ENCODE measurements at regions not wholly inside any gene's neighbourhood (a gene's known extent, or its start where the extent isn't known, plus 50 kb on each side); places are given as distances from the start of the nearest gene placed in this dataset.

DNA sequence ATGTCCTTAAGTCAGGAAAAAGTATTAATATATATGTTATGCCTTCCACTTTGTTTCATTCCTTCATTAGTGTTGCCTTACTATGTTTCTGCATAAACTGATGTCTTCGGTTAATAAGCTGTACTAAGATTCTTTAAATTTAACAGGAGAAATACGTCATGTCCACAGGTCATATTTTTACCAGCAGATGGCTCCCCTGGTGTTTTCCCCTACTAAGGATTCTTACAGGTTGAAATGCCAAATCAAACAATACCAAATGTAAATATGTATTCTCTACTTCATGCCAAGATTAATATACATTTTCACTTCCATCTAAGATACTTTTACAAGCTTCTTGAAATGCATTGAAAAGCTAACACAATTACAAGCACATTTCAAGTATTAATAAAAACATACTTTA is 1602.1 kb downstream of the SI start:
- TF ChIP-seq, protein P1, sequence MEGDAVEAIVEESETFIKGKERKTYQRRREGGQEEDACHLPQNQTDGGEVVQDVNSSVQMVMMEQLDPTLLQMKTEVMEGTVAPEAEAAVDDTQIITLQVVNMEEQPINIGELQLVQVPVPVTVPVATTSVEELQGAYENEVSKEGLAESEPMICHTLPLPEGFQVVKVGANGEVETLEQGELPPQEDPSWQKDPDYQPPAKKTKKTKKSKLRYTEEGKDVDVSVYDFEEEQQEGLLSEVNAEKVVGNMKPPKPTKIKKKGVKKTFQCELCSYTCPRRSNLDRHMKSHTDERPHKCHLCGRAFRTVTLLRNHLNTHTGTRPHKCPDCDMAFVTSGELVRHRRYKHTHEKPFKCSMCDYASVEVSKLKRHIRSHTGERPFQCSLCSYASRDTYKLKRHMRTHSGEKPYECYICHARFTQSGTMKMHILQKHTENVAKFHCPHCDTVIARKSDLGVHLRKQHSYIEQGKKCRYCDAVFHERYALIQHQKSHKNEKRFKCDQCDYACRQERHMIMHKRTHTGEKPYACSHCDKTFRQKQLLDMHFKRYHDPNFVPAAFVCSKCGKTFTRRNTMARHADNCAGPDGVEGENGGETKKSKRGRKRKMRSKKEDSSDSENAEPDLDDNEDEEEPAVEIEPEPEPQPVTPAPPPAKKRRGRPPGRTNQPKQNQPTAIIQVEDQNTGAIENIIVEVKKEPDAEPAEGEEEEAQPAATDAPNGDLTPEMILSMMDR (IDR thresholded peaks at IDR 0.05; ENCODE audit: unreplicated experiment) = peak; percentile 33
- no peak overlapping the region for H3K27ac Mint-ChIP-seq (ENCODE audit: unreplicated experiment)
- H3K4me1 Mint-ChIP-seq (ENCODE audit: low read depth, unreplicated experiment) = no peaks in the 10 kb centered on the region
- CTCF ChIA-PET = no interaction called here
- no peaks in the 10 kb centered on the region for H3K36me3 Mint-ChIP-seq (ENCODE audit: insufficient read depth, unreplicated experiment)
- H3K4me3 Mint-ChIP-seq (ENCODE audit: low read depth, unreplicated experiment) = no peak overlapping the region
- H3K27me3 Mint-ChIP-seq (ENCODE audit: unreplicated experiment) = no peaks in the 10 kb centered on the region
- peak; percentile 16 for DNase-seq
- intact Hi-C loops (cut with micrococcal nuclease; ENCODE audit: unreplicated experiment) = loop anchor here (1.0 kb wide), 1 partner anchor 475 kb away; no protein-coding TSS in a partner anchor
- BruUV-seq (replicated peaks) = no TSS peak
- H3K9me3 Mint-ChIP-seq (ENCODE audit: low read depth, unreplicated experiment) = peaks cover 2% of the 10 kb centered on the region

DNA sequence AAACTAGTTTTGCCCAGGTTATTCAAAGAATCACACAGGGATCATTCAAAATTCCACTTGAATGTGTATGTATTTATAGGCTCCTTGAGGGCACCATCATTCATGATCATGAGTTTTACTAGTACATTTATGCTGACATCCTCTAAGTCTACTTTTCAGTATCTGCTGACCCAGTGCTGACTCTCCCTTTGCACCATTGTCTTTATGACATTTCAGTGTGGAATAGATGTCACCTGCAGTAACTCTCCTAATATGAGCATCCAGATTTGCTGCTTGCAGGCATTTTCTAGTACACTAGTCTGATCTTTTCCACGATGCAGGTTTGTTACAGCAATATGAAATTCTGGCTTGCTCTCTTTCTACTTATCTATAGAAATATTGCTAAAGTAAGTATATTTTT is 1603.5 kb downstream of the SI start:
- H3K27ac Mint-ChIP-seq (ENCODE audit: unreplicated experiment) = no peak overlapping the region
- no peaks in the 10 kb centered on the region for H3K27me3 Mint-ChIP-seq (ENCODE audit: unreplicated experiment)
- H3K36me3 Mint-ChIP-seq (ENCODE audit: insufficient read depth, unreplicated experiment) = no peaks in the 10 kb centered on the region
- peaks cover 2% of the 10 kb centered on the region for H3K9me3 Mint-ChIP-seq (ENCODE audit: low read depth, unreplicated experiment)
- H3K4me1 Mint-ChIP-seq (ENCODE audit: low read depth, unreplicated experiment) = no peaks in the 10 kb centered on the region
- CTCF ChIA-PET = no interaction called here
- no peak for DNase-seq
- H3K4me3 Mint-ChIP-seq (ENCODE audit: low read depth, unreplicated experiment) = no peak overlapping the region
- TF ChIP-seq, protein P1 (IDR thresholded peaks at IDR 0.05; ENCODE audit: unreplicated experiment) = no peak
- no TSS peak for BruUV-seq (replicated peaks)
- intact Hi-C loops (cut with micrococcal nuclease; ENCODE audit: unreplicated experiment) = no loop called here

DNA sequence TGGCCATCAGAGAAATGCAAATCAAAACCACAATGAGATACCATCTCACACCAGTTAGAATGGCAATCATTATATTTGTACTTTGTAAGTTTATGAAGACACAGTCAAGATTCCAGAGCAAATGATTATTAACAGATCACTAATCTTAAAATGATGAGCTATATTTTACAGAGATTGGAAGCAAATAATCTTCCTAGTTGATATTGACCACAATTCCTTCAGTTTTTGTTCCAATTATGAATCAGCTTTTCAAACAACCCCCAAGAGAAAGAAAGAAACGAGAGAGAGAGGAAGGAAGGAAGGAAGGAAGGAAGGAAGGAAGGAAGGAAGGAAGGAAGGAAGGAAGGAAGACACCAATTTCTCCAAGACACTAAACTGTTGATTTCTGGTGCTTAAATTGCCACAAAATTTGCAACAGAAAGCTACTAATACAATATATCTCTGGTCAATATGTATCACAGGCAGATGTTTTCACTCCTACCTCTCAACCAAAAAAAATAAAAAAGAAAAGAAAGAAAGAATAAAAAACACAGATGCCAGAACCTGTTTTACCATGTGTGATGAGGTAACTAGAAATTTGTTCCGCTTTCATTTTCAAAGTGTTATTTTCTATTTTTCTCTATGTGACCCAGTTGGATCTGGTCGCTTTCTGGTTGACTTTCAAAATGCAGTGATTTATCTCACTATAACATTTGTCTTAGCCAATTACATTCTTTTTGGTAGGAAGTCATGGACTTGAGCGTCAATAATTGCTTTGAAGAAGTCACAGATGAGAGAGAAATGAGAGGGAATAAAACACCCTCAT is 1609.6 kb downstream of the SI start:
- H3K27ac Mint-ChIP-seq (ENCODE audit: unreplicated experiment) = no peak overlapping the region
- no peaks in the 10 kb centered on the region for H3K27me3 Mint-ChIP-seq (ENCODE audit: unreplicated experiment)
- no TSS peak for BruUV-seq (replicated peaks)
- TF ChIP-seq, protein P1 (IDR thresholded peaks at IDR 0.05; ENCODE audit: unreplicated experiment) = no peak
- intact Hi-C loops (cut with micrococcal nuclease; ENCODE audit: unreplicated experiment) = loop anchor here (5.0 kb wide), 1 partner anchor 494 kb away; no protein-coding TSS in a partner anchor
- peaks cover 8% of the 10 kb centered on the region for H3K9me3 Mint-ChIP-seq (ENCODE audit: low read depth, unreplicated experiment)
- no peak overlapping the region for H3K4me3 Mint-ChIP-seq (ENCODE audit: low read depth, unreplicated experiment)
- DNase-seq = no peak
- no peaks in the 10 kb centered on the region for H3K4me1 Mint-ChIP-seq (ENCODE audit: low read depth, unreplicated experiment)
- CTCF ChIA-PET = no interaction called here
- H3K36me3 Mint-ChIP-seq (ENCODE audit: insufficient read depth, unreplicated experiment) = no peaks in the 10 kb centered on the region

DNA sequence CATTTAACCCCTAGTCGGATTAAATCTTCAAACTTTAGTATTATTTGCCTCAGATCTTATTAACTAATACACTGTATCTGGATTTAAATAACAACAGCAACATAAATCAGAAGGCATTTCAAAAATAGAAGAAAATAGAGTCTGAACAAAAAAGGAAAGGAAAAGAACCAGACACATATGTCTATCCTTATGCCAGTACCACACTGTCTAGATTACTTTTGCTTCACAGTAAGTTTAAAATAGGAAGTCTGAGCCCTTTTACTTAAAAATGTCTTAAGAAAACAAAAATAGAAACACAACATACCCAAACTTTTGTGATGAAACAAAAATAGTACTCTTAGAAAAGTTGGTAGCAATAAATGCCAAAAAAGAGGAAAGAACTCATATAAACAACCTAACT is 1615.8 kb downstream of the SI start:
- no TSS peak for BruUV-seq (replicated peaks)
- Mint-ChIP-seq H3K27me3 (ENCODE audit: unreplicated experiment) (no peaks in the 10 kb centered on the region), H3K27ac (ENCODE audit: unreplicated experiment) (no peak overlapping the region), H3K4me3 (ENCODE audit: low read depth, unreplicated experiment) (no peak overlapping the region), H3K9me3 (ENCODE audit: low read depth, unreplicated experiment) (peaks cover 3% of the 10 kb centered on the region), H3K4me1 (ENCODE audit: low read depth, unreplicated experiment) (no peaks in the 10 kb centered on the region), H3K36me3 (ENCODE audit: insufficient read depth, unreplicated experiment) (no peaks in the 10 kb centered on the region)
- TF ChIP-seq, protein P1 (IDR thresholded peaks at IDR 0.05; ENCODE audit: unreplicated experiment) = no peak
- intact Hi-C loops (cut with micrococcal nuclease; ENCODE audit: unreplicated experiment) = no loop called here
- DNase-seq = no peak
- CTCF ChIA-PET = no interaction called here

Measured in Calu3 (cell line).